HG02970 (cell line): ENCODE measurements at regions not wholly inside any gene's neighbourhood (a gene's known extent, or its start where the extent isn't known, plus 50 kb on each side); places are given as distances from the start of the nearest gene placed in this dataset.
"Not testable (repeated sequence)": the region's sequence is repeated elsewhere in the genome, so short reads cannot be mapped to it uniquely, and the experiment has no call there.

Experiments used
- ATAC-seq: cut with Tn5 transposase; IDR thresholded peaks from one replicate; pipeline ENCODE4 v1.9.1; 2021; ENCODE audit warnings: mild to moderate bottlenecking, moderate library complexity, moderate number of reproducible peaks; ENCODE audit not compliant: unreplicated experiment, low FRiP score

DNA sequence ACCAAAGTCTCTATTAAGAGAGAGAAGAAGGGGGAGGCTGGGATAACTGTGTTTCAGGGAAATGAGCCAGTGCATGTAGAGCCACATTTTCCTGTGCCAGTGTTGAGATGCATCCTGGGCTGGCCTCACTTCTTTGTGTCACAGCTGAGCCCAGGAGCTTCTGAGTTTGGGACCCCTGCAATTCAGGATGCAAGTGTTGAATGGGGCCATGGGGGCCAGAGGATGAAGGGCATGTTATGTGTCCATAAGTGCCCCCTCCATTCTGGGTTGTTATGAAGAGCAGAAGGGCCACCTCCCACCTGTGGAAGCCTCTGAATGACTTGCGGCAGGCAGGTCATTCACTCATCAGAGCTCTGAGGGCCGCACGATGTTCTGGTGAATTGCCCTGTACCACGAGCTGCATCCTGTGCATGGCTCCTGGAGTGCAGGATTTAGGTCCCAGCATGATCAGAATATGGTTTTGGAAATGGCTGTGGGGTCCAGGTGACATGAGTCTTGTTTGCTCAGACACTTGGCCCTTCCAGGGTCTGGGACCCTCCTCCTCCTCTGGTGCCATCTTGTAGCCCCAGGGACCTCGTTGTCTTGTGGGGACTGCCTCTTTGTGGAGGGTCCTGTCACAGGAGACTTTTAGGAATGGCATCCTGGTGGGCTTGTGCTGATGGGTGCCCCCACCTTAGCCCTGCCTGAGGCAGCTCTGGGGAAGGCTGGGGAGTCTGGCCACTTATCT lies 115.4 kb upstream of the PITX1 start:
- no peak for ATAC-seq

DNA sequence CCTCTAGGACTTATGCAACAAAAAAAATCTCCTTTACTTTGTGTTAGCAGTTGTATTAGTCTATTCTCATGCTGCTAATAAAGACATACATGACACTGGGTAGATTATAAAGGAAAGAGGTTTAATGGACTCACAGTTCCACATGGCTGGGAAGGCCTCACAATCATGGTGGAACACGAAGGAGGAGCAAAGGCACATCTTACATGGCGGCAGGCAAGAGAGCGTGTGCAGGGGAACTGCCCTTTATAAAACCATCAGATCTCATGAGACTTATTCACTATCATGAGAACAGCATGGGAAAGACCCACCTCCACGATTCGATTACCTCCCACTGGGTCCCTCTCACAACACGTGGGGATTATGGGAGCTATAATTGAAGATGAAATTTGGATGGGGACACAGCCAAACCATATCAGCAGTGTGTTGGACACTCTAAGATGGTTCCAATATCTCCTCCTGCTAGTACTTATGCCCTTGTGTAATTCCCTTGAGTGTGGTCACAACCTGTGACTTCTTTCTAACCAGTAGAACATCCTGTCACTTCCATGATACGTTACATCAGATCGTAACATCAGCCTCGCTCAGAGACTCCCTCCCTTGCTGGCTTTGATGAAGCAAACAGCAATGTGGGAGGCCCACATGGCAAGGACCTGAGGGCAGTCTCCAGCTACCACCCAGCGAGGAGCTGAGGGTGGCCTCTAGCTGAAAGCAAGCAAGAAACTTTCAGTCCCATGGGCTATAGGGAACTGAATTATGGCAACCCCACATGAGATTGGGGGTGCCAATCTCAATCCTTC lies 113.5 kb upstream of the PITX1 start:
- no peak for ATAC-seq

DNA sequence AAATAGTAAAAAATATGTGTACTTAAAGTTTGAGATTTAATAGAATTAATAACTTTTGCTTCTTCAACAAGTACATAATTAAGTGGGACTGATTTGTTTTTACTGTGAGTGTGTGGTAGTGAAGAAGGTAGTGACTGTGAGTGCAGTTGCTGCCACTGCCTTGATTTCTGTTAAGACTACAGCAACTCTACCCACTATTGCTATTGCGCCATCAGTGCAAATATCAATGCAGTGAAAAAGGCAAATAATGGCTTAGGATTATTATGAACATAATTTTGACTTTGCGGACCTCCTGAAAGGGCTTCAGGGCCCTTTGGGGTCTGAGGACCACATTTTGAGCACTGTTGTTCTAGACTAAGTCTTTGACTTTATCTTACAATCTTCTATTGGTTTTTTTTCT lies 112.0 kb upstream of the PITX1 start:
- no peak for ATAC-seq

DNA sequence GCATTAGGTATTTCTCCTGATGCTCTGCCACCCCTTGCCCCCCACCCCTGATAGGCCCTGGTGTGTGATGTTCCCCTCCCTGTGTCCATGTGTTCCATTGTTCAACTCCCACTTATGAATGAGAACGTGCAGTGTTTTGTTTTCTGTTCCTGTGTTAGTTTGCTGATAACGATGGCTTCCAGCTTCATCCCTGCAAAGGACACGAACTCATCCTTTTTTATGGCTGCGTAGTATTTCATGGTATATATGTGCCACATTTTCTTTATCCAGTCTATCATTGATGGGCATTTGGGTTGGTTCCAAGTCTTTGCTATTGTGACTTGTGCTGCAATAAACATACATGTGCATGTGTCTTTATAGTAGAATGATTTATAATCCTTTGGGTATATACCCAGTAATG lies 109.7 kb upstream of the PITX1 start:
- not testable (repeated sequence) for ATAC-seq

DNA sequence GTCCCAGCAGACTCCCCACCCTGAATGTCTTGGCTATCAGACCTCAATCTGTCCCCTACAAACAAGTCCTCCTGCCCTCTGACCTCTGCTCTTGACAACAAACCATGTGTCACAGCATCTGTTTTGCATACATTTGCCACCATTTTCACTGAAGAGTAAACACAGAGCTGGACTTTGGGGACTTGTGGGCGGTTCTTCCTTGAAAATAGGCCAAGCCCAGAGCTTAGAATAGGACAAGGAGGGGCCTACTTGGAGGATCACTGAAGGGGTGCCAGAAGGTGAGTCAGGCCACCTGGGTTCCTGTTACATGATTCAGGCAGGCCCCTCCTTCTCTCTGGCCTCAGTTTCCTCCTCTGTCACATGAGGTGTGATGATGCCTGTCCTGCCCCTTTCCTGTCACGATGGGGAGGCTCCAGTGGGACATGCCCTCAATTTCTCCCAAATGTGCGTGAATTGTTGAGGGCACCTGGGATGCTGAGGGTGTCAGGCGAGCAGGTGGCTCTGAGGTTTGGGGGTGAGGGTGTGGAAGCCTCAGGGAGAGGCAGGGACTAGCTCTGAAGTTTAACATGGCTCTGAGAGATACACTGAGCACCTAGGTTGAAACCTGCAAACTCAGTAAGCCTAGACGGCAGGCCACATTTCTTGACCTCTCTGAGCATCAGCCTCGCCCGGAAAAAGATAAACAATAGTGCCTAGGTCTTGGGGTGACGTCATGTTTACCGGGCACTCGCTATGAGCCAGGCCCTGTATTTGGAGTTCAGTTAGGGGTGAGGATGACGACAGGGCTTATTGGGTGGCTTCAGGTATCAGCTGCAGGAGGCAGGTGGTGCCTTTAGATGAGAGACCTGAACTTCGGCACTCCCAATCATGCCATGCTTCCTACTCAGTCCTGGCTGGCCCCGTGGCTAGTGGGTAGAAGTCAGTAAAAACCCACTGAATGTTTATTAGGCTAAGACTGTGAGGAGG lies 107.6 kb upstream of the PITX1 start:
- no peak for ATAC-seq

DNA sequence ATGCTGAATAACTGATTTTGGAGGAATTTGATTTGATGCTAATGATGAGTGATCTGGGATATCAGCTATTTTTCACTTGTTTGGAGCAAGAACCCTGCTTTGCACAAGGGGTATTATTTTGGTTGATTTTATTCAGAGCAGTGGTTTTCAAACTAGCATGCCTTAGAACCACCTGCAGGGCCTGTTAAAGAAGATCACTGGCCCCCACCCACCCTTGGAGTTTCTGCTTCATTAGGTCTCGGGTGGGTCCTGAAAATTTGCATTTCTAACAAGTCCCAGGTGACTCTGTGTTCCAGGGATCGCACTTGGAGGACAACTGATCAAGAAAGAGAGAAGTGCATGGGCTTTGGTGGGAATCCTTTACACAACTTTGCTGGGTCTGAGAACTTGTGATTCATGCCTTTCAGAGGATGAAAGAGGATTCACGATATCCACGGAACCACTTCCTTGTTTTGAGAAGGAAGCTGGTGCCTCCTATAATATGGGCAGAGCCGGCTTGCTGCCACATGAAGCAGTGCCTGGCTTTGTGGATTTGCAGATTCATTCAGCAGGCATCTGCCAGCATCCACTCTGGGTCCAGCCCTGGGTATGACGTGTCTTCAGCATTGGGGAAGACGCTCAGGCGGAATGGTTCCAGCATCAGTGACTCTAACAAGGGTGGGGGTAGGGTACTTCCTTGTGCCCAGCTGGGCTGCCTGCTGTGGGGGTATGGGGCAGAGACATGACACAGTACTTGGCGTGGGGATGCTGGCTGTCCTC lies 106.6 kb upstream of the PITX1 start:
- ATAC-seq: no peak

DNA sequence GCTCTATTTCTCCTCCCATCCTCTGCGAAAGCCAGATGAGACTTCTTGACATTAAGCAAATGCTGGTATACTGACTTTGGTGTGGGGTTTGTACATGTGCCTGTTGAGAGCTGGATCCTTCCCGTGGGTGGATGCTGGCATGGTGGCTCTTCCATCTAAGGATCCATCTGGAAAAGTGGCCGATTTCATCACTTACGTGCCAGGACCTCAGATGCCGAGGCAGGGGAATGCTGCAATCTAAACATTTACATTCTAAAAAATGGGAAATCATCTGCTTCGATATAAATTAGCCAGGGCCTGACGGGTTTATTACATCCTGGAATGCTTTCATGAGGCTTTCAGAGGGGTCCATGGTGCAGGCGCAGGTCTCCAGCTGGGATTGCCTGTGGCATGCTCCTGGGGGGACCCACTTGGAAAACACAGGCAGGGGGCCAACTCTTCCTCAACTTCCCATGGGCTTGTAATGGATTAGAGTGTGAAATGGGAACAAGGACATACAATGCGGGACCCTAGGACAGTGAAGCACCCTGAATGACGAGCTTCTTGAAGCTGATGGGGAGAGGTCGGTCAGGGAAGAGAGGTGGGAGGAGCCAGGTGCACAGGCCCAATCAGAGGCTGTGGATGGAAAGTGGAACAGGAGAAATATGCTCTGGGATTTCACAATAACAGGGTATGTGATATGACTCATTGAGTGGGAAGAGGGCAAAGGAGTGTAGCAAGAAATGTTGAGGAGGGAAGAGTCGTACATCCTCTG lies 105.5 kb upstream of the PITX1 start:
- ATAC-seq: no peak

DNA sequence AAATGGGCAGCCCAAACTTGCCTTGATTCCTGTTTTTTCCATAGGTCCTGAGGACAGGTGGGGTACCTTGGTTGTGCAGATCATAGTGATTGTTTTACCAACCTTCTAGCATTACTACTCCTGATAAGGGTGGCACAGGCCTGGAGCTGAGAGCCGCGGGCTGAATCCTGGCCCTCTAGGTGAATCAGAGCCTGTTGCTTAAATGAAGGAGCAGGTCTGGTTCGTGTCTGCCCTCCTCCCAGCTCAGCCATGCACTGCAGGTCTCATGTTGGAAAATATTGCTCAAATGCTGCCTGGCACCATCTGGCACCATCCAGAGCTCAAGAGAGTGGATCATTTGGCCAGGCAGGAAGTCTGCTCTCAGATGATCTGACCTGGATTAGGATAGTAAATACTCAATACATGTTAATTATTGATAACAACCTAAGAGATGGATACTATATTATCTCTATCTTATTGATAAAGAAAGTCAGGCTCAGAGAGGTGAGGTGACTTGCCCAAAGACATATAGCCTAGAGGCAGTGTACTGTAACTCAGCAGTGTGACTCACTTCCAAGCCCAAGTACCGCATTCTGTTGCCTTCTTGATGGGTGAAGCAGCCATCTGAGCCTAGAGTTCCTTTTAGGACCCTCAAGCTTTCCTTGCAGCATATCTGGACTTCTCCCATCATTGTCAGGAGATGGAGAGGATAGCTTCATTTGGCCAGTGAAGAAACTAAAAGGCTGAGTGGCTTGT lies 104.3 kb upstream of the PITX1 start:
- ATAC-seq: no peak

DNA sequence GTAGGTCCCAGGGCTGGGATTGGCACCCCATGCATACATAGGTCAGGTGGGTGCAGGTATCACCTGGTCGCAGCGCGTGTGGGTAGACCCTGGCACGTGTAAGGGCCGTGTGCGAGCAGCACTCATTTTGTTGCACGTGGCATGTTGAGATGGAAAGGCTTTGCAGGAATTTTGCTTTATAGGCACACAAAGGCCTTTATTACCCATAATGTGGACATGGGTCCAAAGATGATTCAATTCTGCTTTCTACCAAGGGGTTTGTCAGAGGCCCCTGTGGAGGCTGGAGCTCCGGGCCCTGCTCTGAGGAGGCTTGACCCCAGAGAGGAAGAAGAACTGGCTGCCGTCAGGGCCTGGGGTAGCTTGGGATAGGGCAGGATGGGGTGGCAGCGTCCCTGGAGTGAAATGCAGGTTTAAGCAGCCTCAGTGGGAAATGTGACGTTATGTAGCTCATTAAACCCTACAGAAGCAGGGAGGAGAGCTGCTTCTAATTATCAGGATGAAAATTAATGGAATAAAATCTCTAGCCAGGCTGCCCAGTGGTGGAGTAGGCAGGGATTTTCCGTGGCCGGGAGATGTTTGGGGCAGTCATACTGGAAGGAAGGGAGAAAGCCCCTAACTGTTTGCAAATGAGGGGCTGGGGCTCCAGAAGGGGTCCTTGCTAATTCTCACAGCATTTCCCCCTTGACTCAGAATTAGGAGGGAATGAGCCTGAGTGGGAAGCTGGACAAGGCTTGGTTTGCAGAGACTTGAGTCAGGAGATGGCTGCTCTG lies 103.3 kb upstream of the PITX1 start:
- ATAC-seq: no peak

DNA sequence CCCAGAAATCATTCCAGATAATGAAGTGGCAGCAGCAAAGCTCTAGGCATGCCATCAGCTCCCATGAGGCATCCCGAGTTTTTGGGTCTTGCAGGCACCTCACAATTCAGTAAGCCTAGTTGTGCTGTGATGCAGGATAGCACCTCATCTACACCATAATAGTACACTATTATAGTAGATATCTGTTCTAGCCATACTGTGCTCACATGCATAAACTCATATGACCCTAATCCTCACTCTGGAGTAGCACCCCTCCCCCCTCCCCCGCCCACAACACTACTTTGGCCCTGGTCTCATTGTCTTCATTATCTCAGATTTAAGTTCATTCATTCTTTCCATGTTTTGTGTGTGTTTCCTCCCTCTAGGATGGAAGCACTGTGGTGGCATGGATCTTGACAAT lies 102.5 kb upstream of the PITX1 start:
- no peak for ATAC-seq

DNA sequence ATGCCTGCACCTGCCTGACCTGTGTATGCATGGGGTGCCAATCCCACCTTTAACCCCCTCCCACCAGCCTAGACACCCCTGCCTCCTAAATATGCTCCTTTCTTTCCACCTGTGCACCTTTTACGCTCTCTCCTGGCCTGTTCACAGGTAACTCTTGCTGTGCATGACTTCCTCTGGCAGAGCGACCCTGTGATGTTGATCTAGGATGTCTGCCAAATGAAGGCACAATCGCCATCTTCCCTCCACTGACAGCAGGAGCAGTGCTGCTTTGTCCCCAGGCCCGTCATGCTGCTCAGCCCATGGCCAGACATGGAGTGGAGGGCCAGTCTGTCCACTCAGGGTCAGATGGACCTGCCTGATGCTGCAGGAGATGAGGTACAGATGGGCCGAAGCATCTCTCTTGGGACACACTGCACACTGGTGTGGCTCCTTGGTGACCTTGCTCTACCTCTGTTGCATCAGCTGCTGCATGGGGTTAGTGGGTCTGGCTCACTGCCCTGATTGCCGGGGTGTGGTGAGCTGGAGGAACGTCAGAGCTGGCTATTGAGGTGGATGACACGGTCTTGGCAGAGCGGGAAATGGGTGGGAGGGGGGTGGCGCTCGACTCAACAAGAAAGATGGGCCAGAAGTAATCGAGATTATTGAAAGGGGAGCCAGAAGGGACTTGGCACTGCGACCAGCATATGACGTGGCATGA lies 101.7 kb upstream of the PITX1 start:
- no peak for ATAC-seq

DNA sequence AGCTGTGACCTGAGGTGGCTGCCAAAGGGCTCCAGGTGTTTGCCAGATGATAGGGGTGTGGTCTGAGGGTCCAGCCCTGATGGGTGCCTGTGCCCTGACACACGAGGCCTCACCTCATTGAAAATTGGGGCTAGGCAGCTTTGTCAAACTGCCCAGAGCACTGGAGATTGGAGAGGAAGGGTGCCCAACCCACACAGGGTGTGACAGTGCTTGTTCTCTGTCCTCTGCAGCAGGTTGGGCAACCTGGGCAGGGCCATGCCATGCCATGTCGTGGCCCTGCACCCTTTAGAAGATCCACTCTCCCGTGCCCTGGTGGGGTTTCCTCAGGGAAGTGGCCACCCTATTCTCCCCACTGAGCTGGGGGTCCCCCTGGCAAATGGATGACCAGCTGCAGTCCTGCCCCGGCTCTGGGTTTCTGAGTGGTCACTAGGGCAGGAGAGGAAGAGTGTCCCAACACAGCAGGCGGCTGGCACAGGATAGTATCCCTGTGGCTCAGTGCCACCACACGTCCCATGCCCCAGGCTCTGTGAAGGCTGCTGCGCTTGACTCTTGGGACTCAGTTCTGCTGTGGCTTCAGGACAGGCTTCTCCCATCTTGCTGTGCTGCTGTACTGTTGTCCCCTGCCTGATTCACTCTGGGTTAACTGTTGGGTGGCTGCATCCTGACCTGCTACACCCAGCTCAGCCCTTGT lies 100.8 kb upstream of the PITX1 start:
- ATAC-seq: no peak

DNA sequence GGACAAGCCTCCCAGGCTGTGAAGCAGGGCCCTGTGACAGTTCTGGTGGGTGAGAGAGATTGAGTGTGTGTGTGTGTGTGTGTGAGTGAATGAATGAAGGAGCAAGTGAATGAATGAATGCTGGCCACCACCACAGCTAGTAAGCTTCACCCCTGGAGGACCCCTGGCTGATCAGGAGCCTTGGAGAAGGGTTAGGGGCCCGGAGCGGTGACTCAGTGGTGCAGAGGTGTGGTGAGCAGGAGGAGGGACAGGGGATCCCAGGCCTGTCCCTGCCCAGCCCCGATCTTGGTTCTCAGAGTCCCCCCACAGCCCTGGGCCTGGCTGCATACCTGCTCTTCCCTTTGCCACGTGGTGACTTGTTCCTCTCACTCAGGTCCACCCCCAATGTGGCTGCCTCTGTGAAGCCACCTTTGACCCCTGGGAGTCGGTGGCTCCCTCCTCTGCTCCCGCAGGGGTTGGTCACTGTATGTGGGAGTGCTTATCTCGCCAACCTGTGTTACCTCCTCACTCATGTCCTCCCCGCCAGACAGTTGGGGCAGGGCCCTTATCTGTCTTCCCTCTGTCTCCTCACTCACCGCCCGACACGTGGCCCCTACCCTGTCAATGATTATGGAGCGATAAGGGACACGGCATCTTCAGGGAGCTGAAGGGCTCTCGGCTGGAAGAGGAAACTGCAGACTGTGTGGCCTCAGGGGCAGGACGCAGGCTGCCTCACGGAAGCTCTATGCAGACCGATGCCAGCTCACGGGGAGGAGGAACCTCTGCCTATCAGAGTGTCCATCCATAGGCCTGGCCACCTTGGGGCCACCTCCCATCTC lies 99.9 kb upstream of the PITX1 start:
- ATAC-seq: no peak

DNA sequence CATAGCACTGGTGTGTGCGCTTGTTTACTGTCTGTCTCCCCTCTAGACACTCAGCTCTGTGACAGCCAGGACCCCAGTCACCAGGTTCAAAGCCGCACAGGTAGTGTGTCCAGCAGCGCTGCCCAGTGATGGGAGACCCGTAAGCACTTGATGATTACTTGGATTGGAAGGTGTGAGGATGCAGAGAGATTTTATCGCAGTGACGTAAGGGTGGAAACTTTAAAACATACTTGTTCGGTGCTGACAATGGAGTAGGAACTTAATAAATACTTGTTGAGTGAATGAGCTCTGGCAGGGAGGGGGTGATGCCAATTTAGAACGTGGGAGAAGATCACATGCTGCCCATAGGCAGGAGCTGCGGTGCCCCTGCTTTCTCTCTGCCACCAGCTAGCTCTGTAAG lies 99.2 kb upstream of the PITX1 start:
- ATAC-seq: no peak

DNA sequence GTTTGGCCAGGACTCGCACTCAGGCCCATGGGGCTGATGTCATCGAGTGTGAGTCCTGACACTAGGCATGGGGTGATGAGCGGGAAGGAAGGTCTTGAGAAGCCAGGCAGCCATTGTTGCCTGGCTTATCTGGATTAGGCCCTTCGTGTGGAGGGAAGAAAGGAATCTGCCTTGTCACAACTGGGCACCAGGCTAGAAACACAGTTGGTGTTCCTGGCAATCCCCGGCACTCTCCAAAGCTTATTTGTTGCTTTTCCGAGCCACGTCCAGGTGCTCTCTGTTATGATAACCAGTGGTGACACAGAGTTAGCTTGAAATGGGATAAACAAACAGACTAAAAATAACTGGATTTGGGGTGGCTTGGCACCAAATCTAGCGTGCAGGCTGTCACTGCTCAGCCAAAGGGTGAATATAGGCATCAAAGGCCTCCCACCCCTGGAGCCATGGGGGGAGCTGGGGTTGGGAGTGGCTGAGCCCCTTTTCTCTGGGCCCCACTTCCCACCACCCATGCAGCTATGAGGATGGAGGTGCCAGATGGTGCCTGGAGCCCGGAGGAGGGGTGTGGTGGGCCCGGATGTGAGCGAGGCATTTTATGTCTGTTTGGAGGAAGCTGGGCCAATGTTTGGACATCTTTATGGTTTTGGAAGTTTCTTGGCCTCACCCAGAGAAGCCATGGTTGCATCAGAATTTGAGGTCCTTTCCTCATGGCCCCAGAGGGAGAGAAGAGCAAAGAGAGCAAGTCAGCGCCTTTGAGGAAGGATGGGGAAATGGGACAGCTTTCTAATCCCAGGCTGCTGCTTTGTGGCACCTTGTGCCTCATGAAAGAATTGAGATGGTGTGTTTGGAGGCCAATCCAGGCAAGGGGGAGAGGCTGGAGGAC lies 98.0 kb upstream of the PITX1 start:
- no peak for ATAC-seq
